ENCODE measurements at regions not wholly inside any gene's neighbourhood (a gene's known extent, or its start where the extent isn't known, plus 50 kb on each side); places are given as distances from the start of the nearest gene placed in this dataset.

- TF ChIP-seq CSDC2 (CRISPR knock-in tag; IDR thresholded peaks at IDR 0.05) (no peak), ARNTL (CRISPR knock-in tag; IDR thresholded peaks at IDR 0.05; ENCODE audit: borderline replicate concordance, low read depth) (no peak), TCF4 (CRISPR knock-in tag; IDR thresholded peaks at IDR 0.05; ENCODE audit: borderline replicate concordance) (no peak), ISL1 (CRISPR knock-in tag; IDR thresholded peaks at IDR 0.05) (no peak), GLIS3 (CRISPR knock-in tag; IDR thresholded peaks at IDR 0.05) (no peak)
These were observed 131.1 kb downstream of the RASSF10 start for GRCh38 chr11:13140028-13140870.
